Trophoblast cell (in vitro differentiated cells and primary cell): ENCODE measurements at regions not wholly inside any gene's neighbourhood (a gene's known extent, or its start where the extent isn't known, plus 50 kb on each side); places are given as distances from the start of the nearest gene placed in this dataset.

Source experiments
- DNase-seq, 2 donors: peaks; one replicate each; pipeline ENCODE4 v3.0.0-alpha.2; 2016
- H2AFZ ChIP-seq: 2 replicates; pipeline ENCODE4 v1.6.1; 2013; ENCODE audit warnings: low read length, moderate library complexity, mild to moderate bottlenecking; ENCODE audit not compliant: insufficient read depth, poor library complexity
- H2AK5ac ChIP-seq: 2 replicates; pipeline ENCODE4 v1.6.1; 2013; ENCODE audit warnings: mild to moderate bottlenecking, low read length
- H2BK120ac ChIP-seq: 2 replicates; pipeline ENCODE4 v1.6.1; 2013; ENCODE audit warnings: low read length, mild to moderate bottlenecking, moderate library complexity; ENCODE audit not compliant: insufficient read depth, poor library complexity
- H2BK12ac ChIP-seq: 2 replicates; pipeline ENCODE4 v1.6.1; 2013; ENCODE audit warnings: mild to moderate bottlenecking, low read length, moderate library complexity
- H2BK5ac ChIP-seq: 2 replicates; pipeline ENCODE4 v1.6.1; 2013; ENCODE audit warnings: low read length, low read depth, moderate library complexity, mild to moderate bottlenecking; ENCODE audit not compliant: poor library complexity
- H3K14ac ChIP-seq: 2 replicates; pipeline ENCODE4 v1.6.1; 2013; ENCODE audit warnings: mild to moderate bottlenecking, low read length
- H3K18ac ChIP-seq: 2 replicates; pipeline ENCODE4 v1.6.1; 2013; ENCODE audit warnings: mild to moderate bottlenecking, low read length
- H3K23ac ChIP-seq: 2 replicates; pipeline ENCODE4 v1.6.1; 2013; ENCODE audit warnings: low read length
- H3K27ac ChIP-seq: 2 replicates; pipeline ENCODE4 v1.5.1; 2013; ENCODE audit warnings: low read depth, mild to moderate bottlenecking, inconsistent platforms, low read length, moderate library complexity
- H3K27me3 ChIP-seq: 2 replicates; pipeline ENCODE4 v1.6.1; 2013; ENCODE audit warnings: inconsistent platforms, mild to moderate bottlenecking, low read length, moderate library complexity; ENCODE audit not compliant: insufficient read depth
- H3K36me3 ChIP-seq, 2 experiments: 1 replicate in 1 of 2; 2 replicates in 1 of 2; pipeline ENCODE4 v1.6.1; 2013; ENCODE audit warnings: low read length in 2 of 2, mild to moderate bottlenecking in 2 of 2, moderate library complexity in 1 of 2; ENCODE audit not compliant: insufficient read depth in 2 of 2, control insufficient read depth in 1 of 2
- H3K4ac ChIP-seq: 2 replicates; pipeline ENCODE4 v1.6.1; 2013; ENCODE audit warnings: low read depth, mild to moderate bottlenecking, low read length, moderate library complexity
- H3K4me1 ChIP-seq, 2 experiments: 1 replicate in 1 of 2; 2 replicates in 1 of 2; pipeline ENCODE4 v1.6.1; 2013; ENCODE audit warnings: low read length in 2 of 2, mild to moderate bottlenecking in 2 of 2, moderate library complexity in 1 of 2; ENCODE audit not compliant: insufficient read depth in 2 of 2, control insufficient read depth in 1 of 2
- H3K4me2 ChIP-seq: 2 replicates; pipeline ENCODE4 v1.6.1; 2013; ENCODE audit warnings: inconsistent platforms, mild to moderate bottlenecking, low read length, moderate library complexity
- H3K4me3 ChIP-seq: 2 replicates; pipeline ENCODE4 v1.5.1; 2013; ENCODE audit warnings: mild to moderate bottlenecking, low read depth, low read length, inconsistent platforms
- H3K79me1 ChIP-seq: one replicate; pipeline ENCODE4 v1.6.1; 2013; ENCODE audit warnings: low read length
- H3K79me2 ChIP-seq: 2 replicates; pipeline ENCODE4 v1.6.1; 2013; ENCODE audit warnings: low read length, mild to moderate bottlenecking; ENCODE audit not compliant: control insufficient read depth, insufficient read depth, poor library complexity
- H3K9ac ChIP-seq: 2 replicates; pipeline ENCODE4 v1.6.1; 2013; ENCODE audit warnings: mild to moderate bottlenecking, low read length
- H3K9me3 ChIP-seq: 2 replicates; pipeline ENCODE4 v1.6.1; 2013; ENCODE audit warnings: low read depth, mild to moderate bottlenecking, control low read depth, inconsistent platforms, low read length; ENCODE audit not compliant: insufficient read depth
- H4K12ac ChIP-seq: 2 replicates; pipeline ENCODE4 v1.6.1; 2013; ENCODE audit warnings: low read depth, mild to moderate bottlenecking, low read length, moderate library complexity
- H4K8ac ChIP-seq: 2 replicates; pipeline ENCODE4 v1.6.1; 2013; ENCODE audit warnings: low read depth, mild to moderate bottlenecking, low read length, moderate library complexity
- H4K91ac ChIP-seq: one replicate; pipeline ENCODE4 v1.6.1; 2013; ENCODE audit warnings: low read depth, mild to moderate bottlenecking, low read length, moderate library complexity
- WGBS: extraction: QIAGEN DNeasy Blood & Tissue Kit; methylation state at CpG from one replicate; pipeline ENCODE4 v1.1.7; 2013; ENCODE audit warnings: missing lambda C conversion rate; ENCODE audit not compliant: insufficient read length, insufficient coverage; ENCODE audit errors: extremely low coverage; 5-methylcytosine and 5-hydroxymethylcytosine counted together

DNA sequence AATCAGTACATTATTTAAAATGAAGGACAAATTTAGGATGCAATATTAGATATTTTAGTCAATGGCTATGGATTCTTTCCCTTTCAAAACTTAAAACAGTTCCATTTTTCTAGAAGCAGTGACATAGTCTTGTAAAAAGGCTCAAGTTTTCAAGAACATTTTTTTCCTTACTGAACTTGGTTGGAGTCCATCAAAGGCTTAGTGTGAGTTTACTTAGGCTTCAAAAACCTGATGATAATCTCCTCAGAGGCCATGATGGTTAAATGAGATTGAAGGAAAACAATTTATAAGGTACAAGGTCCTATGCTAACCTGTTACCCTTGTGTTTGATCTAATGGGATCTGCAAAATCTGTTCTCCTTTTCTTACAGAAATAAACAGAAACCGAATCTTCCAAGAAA is 531.8 kb downstream of the UTRN start:
- H3K4ac ChIP-seq, result no peak overlapping the region
- no peak overlapping the region for H3K23ac ChIP-seq
- no peak overlapping the region for H3K18ac ChIP-seq
- no peak overlapping the region for H4K12ac ChIP-seq
- no peak overlapping the region for H2BK5ac ChIP-seq
- H3K27ac ChIP-seq, result no peak overlapping the region
- H3K14ac ChIP-seq, result no peak overlapping the region
- H2AK5ac ChIP-seq, result no peak overlapping the region
- no peak overlapping the region for H2BK120ac ChIP-seq
- no peak for DNase-seq
- no CpG with 5 or more reads among the region's 1 CpG for WGBS
- H3K4me1 ChIP-seq, result no peaks in the 10 kb centered on the region
- H3K36me3 ChIP-seq, result no peaks in the 10 kb centered on the region
- H3K4me3 ChIP-seq, result no peak overlapping the region
- H3K9ac ChIP-seq, result no peak overlapping the region
- H2BK12ac ChIP-seq, result no peak overlapping the region
- no peak overlapping the region for H4K91ac ChIP-seq
- H3K79me2 ChIP-seq, result no peaks in the 10 kb centered on the region
- no peaks in the 10 kb centered on the region for H3K79me1 ChIP-seq
- H3K4me2 ChIP-seq, result no peak overlapping the region
- H2AFZ ChIP-seq, result no peak overlapping the region
- no peaks in the 10 kb centered on the region for H3K9me3 ChIP-seq
- no peaks in the 10 kb centered on the region for H3K27me3 ChIP-seq
- no peak overlapping the region for H4K8ac ChIP-seq

DNA sequence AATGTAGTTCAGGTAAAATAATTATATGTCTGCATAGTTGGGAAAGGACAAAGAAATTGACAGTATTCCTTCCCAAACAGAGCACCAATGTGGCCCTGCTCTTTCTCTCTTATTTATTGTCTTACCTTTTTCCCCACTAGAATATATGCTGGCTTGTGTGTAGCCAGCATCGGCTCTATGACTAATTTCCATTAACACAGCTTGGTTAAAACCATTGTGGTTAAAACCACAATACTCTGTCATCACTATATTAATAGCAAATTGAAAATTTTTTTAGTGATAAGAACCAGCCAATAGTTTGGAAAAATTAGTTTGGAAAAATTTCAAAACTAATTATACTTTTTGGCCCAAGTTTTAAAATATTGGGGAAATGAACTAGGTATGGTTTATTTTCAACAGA is 535.1 kb downstream of the UTRN start:
- H3K36me3 ChIP-seq, result no peaks in the 10 kb centered on the region
- WGBS, result no CpG with 5 or more reads among the region's 1 CpG
- no peak overlapping the region for H3K18ac ChIP-seq
- no peak overlapping the region for H2AK5ac ChIP-seq
- no peak overlapping the region for H3K4me3 ChIP-seq
- H3K27me3 ChIP-seq, result no peaks in the 10 kb centered on the region
- no peak overlapping the region for H2BK5ac ChIP-seq
- no peaks in the 10 kb centered on the region for H3K79me1 ChIP-seq
- no peak overlapping the region for H3K4ac ChIP-seq
- no peak overlapping the region for H4K91ac ChIP-seq
- DNase-seq, result no peak
- H2BK12ac ChIP-seq, result no peak overlapping the region
- no peaks in the 10 kb centered on the region for H3K79me2 ChIP-seq
- no peak overlapping the region for H4K12ac ChIP-seq
- no peaks in the 10 kb centered on the region for H3K4me1 ChIP-seq
- no peak overlapping the region for H2AFZ ChIP-seq
- H3K9me3 ChIP-seq, result no peaks in the 10 kb centered on the region
- no peak overlapping the region for H3K9ac ChIP-seq
- no peak overlapping the region for H3K4me2 ChIP-seq
- H3K23ac ChIP-seq, result no peak overlapping the region
- H4K8ac ChIP-seq, result no peak overlapping the region
- no peak overlapping the region for H2BK120ac ChIP-seq
- no peak overlapping the region for H3K27ac ChIP-seq
- no peak overlapping the region for H3K14ac ChIP-seq

GRCh38 chr6:144823131-144823530 is 538.0 kb downstream of the UTRN start:
- no peak for DNase-seq
- Histone ChIP-seq H4K8ac (no peak overlapping the region), H3K9me3 (no peaks in the 10 kb centered on the region), H3K4me2 (no peak overlapping the region), H3K4ac (no peak overlapping the region), H2BK120ac (no peak overlapping the region), H3K27ac (no peak overlapping the region), H3K27me3 (no peaks in the 10 kb centered on the region), H2AFZ (no peak overlapping the region), H3K4me1 (no peaks in the 10 kb centered on the region), H3K79me1 (no peaks in the 10 kb centered on the region), H2AK5ac (no peak overlapping the region), H4K91ac (no peak overlapping the region), H4K12ac (no peak overlapping the region), H3K18ac (no peak overlapping the region), H2BK5ac (no peak overlapping the region), H3K14ac (no peak overlapping the region), H2BK12ac (no peak overlapping the region), H3K36me3 (no peaks in the 10 kb centered on the region), H3K79me2 (no peaks in the 10 kb centered on the region), H3K23ac (no peak overlapping the region), H3K9ac (no peak overlapping the region), H3K4me3 (no peak overlapping the region)
- no CpG with 5 or more reads among the region's 4 CpGs for WGBS

GRCh38 chr6:144824018-144824417 is 538.9 kb downstream of the UTRN start:
- Histone ChIP-seq H3K27me3 (no peaks in the 10 kb centered on the region), H3K79me2 (no peaks in the 10 kb centered on the region), H3K4me3 (no peak overlapping the region), H3K23ac (no peak overlapping the region), H3K9me3 (no peaks in the 10 kb centered on the region), H3K36me3 (no peaks in the 10 kb centered on the region), H4K8ac (no peak overlapping the region), H3K4ac (no peak overlapping the region), H3K27ac (no peak overlapping the region), H4K91ac (no peak overlapping the region), H3K79me1 (no peaks in the 10 kb centered on the region), H3K9ac (no peak overlapping the region), H3K4me1 (no peaks in the 10 kb centered on the region), H3K4me2 (no peak overlapping the region), H2BK5ac (no peak overlapping the region), H3K14ac (no peak overlapping the region), H4K12ac (no peak overlapping the region), H2BK120ac (no peak overlapping the region), H2AK5ac (no peak overlapping the region), H2AFZ (no peak overlapping the region), H3K18ac (no peak overlapping the region), H2BK12ac (no peak overlapping the region)
- DNase-seq, result no peak
